ENCODE measurements at regions not wholly inside any gene's neighbourhood (a gene's known extent, or its start where the extent isn't known, plus 50 kb on each side); places are given as distances from the start of the nearest gene placed in this dataset.

- WGBS (ENCODE audit: insufficient coverage, insufficient replicate concordance, low lambda C conversion rate, missing lambda C conversion rate) = 0% methylated on average over 2 of the region's 2 CpGs
- TF ChIP-seq SMAD1 (IDR thresholded peaks at IDR 0.05; ENCODE audit: low read depth, partially characterized antibody) (no peak), TARDBP (IDR thresholded peaks at IDR 0.05; ENCODE audit: borderline replicate concordance) (no peak), CBX3 (IDR thresholded peaks at IDR 0.05; ENCODE audit: borderline replicate concordance, low read depth) (no peak), ATF7 (IDR thresholded peaks at IDR 0.05; ENCODE audit: low read depth) (no peak), POLR2A (IDR thresholded peaks at IDR 0.05; ENCODE audit: low read depth, low read length) (no peak), ZNF207 (IDR thresholded peaks at IDR 0.05; ENCODE audit: borderline replicate concordance) (no peak), JUND (IDR thresholded peaks at IDR 0.05; ENCODE audit: low read depth, low read length) (no peak), KDM1A (IDR thresholded peaks at IDR 0.05; ENCODE audit: borderline replicate concordance) (no peak), LARP7 (IDR thresholded peaks at IDR 0.05) (no peak), ETV6 (conservative IDR thresholded peaks at IDR 0.05 in 1 of 2, IDR thresholded peaks at IDR 0.05 in 1 of 2; ENCODE audit: borderline replicate concordance in 1 of 2, low read depth in 1 of 2) (no peak), SUPT20H (IDR thresholded peaks at IDR 0.05; ENCODE audit: borderline replicate concordance, control insufficient read depth, low read depth, low read length) (no peak), USF1 (IDR thresholded peaks at IDR 0.05; ENCODE audit: borderline replicate concordance, extremely low read length, insufficient read depth, low read depth, low read length) (no peak), MTA2 (IDR thresholded peaks at IDR 0.05; ENCODE audit: low read depth) (no peak), RAD21 (IDR thresholded peaks at IDR 0.05; ENCODE audit: insufficient read depth, low read depth, low read length) (no peak), YY1 (IDR thresholded peaks at IDR 0.05; ENCODE audit: low read depth, low read length) (no peak), PAX8 (IDR thresholded peaks at IDR 0.05) (no peak), USF2 (IDR thresholded peaks at IDR 0.05; ENCODE audit: borderline replicate concordance, low read depth, low read length) (no peak), GABPA (IDR thresholded peaks at IDR 0.05; ENCODE audit: low read depth) (no peak)
- TF ChIP-seq, protein P1, sequence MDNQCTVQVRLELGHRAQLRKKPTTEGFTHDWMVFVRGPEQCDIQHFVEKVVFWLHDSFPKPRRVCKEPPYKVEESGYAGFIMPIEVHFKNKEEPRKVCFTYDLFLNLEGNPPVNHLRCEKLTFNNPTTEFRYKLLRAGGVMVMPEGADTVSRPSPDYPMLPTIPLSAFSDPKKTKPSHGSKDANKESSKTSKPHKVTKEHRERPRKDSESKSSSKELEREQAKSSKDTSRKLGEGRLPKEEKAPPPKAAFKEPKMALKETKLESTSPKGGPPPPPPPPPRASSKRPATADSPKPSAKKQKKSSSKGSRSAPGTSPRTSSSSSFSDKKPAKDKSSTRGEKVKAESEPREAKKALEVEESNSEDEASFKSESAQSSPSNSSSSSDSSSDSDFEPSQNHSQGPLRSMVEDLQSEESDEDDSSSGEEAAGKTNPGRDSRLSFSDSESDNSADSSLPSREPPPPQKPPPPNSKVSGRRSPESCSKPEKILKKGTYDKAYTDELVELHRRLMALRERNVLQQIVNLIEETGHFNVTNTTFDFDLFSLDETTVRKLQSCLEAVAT (IDR thresholded peaks at IDR 0.05) = no peak
- TF ChIP-seq, protein P2, sequence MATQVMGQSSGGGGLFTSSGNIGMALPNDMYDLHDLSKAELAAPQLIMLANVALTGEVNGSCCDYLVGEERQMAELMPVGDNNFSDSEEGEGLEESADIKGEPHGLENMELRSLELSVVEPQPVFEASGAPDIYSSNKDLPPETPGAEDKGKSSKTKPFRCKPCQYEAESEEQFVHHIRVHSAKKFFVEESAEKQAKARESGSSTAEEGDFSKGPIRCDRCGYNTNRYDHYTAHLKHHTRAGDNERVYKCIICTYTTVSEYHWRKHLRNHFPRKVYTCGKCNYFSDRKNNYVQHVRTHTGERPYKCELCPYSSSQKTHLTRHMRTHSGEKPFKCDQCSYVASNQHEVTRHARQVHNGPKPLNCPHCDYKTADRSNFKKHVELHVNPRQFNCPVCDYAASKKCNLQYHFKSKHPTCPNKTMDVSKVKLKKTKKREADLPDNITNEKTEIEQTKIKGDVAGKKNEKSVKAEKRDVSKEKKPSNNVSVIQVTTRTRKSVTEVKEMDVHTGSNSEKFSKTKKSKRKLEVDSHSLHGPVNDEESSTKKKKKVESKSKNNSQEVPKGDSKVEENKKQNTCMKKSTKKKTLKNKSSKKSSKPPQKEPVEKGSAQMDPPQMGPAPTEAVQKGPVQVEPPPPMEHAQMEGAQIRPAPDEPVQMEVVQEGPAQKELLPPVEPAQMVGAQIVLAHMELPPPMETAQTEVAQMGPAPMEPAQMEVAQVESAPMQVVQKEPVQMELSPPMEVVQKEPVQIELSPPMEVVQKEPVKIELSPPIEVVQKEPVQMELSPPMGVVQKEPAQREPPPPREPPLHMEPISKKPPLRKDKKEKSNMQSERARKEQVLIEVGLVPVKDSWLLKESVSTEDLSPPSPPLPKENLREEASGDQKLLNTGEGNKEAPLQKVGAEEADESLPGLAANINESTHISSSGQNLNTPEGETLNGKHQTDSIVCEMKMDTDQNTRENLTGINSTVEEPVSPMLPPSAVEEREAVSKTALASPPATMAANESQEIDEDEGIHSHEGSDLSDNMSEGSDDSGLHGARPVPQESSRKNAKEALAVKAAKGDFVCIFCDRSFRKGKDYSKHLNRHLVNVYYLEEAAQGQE (IDR thresholded peaks at IDR 0.05; ENCODE audit: low read depth, low read length) = no peak
- intact Hi-C loops (cut with micrococcal nuclease; ENCODE audit: unreplicated experiment) = no loop called here
- no peaks in the 10 kb centered on the region for H4K20me1 ChIP-seq (ENCODE audit: control insufficient read depth, insufficient read depth)
- H3K4me1 ChIP-seq (ENCODE audit: control insufficient read depth, insufficient read depth, low read length) = no peaks in the 10 kb centered on the region
- POLR2A ChIA-PET = no interaction called here
- RAD21 ChIA-PET (ENCODE audit: unreplicated experiment) = no interaction called here
- H3K4me3 ChIP-seq = no peak overlapping the region
- in situ Hi-C loops (cut with MboI) = no loop called here
- no peak for DNase-seq (ENCODE audit: low read depth, low spot score)
- CTCF ChIA-PET = no interaction called here
- SMC1A ChIA-PET (ENCODE audit: uncharacterized antibody, unreplicated experiment) = no interaction called here
- H2AFZ ChIP-seq (ENCODE audit: control insufficient read depth, low read depth, low read length) = no peak overlapping the region
- H3K79me2 ChIP-seq (ENCODE audit: control insufficient read depth, insufficient read depth, low read length) = no peaks in the 10 kb centered on the region
- no peaks in the 10 kb centered on the region for H3K36me3 ChIP-seq (ENCODE audit: control insufficient read depth in 2 of 2, insufficient read depth in 2 of 2, low read length in 1 of 2)
- no peaks in the 10 kb centered on the region for H3K27me3 ChIP-seq (replicated peaks in 1 of 2; ENCODE audit: control insufficient read depth in 2 of 2, insufficient read depth in 2 of 2, low read length in 1 of 2)
- H3K9ac ChIP-seq (ENCODE audit: control insufficient read depth, insufficient read depth, low read length) = no peak overlapping the region
- no TSS peak for BruUV-seq (replicated peaks)
- no peak overlapping the region for H3K27ac ChIP-seq (ENCODE audit: control insufficient read depth, insufficient read depth)
- no peak for ATAC-seq
- H3K4me2 ChIP-seq (ENCODE audit: control insufficient read depth, insufficient read depth) = no peak overlapping the region
- no peaks in the 10 kb centered on the region; the same call in 2 of the 3 replicates for H3K9me3 ChIP-seq (replicated peaks; ENCODE audit: control insufficient read depth, insufficient read depth, low read length)
- no peak for FAIRE-seq
These were observed 556.3 kb downstream of the UQCRFS1 start for GRCh38 chr19:28656644-28657043.
